ENCODE measurements at regions not wholly inside any gene's neighbourhood (a gene's known extent, or its start where the extent isn't known, plus 50 kb on each side); places are given as distances from the start of the nearest gene placed in this dataset.

DNA sequence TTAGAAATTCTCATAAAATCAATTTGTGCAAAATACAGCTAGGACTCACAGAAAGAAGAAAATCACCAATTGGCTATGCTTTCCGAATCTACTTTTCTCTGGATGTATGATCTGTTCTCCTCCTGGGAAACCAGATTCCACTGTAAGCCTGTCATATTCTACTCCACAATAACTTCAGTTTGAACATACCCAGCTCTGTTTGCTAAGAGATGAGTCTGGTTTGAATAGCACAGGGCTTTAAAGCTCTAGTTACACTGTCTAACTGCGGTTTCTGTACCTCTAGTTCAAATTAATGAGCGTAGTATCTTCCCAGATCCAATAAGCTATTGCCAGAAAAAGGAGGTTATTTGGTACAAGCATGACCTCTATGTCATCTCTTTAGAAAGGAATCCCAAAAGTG, 270.1 kb downstream of the DAD1 start:
- TF ChIP-seq EZH2phosphoT487 (IDR thresholded peaks at IDR 0.05; ENCODE audit: low read depth) (no peak), CTCF (IDR thresholded peaks at IDR 0.05; ENCODE audit: low read depth, low read length) (no peak)

All from OCI-LY3 (cell line).